Right lobe of liver (tissue), 6 donors: ENCODE measurements at regions not wholly inside any gene's neighbourhood (a gene's known extent, or its start where the extent isn't known, plus 50 kb on each side); places are given as distances from the start of the nearest gene placed in this dataset.

Source experiments
- ATAC-seq, 4 donors: fragments of 200-7000 bp; cut with Tn5 transposase; one replicate each; pipeline ENCODE4 v1.9.1; 2020; ENCODE audit warnings: mild to moderate bottlenecking in 4 of 4, moderate library complexity in 4 of 4
- DNase-seq, 3 donors: peaks; one replicate each; pipeline ENCODE4 v3.0.0-alpha.2; 2020
- H3K27ac ChIP-seq, 3 donors: fragments of 200-600 bp; one replicate each; pipeline ENCODE4 v1.8.0; 2022
- H3K27me3 ChIP-seq, 2 donors: fragments of 200-600 bp; one replicate each; pipeline ENCODE4 v1.8.0; 2022
- H3K36me3 ChIP-seq, 4 donors: fragments of 200-600 bp; sonication (generic) in 1 of 4; one replicate each; pipeline versions ENCODE4 v1.5.1 to v1.8.0; 2017 to 2022; ENCODE audit warnings: control low read depth in 1 of 4
- H3K4me1 ChIP-seq, 4 donors: fragments of 200-600 bp; sonication (generic) in 1 of 4; one replicate each; pipeline versions ENCODE4 v1.5.1 to v1.8.0; 2017 to 2022; ENCODE audit warnings: control low read depth in 1 of 4
- H3K4me3 ChIP-seq, 3 donors: fragments of 200-600 bp; one replicate each; pipeline ENCODE4 v1.8.0; 2022
- H3K9me3 ChIP-seq, 4 donors: fragments of 200-600 bp; sonication (generic) in 1 of 4; one replicate each; pipeline versions ENCODE4 v1.5.1 to v1.8.0; 2017 to 2022; ENCODE audit warnings: control low read depth in 1 of 4
- CTCF ChIP-seq, 4 donors: fragments of 200-600 bp in 3 of 4; fragments of 450-650 bp in 1 of 4; IDR thresholded peaks; one replicate each; pipeline versions ENCODE4 v1.5.1 to v1.8.0; 2016 to 2022; ENCODE audit warnings: antibody characterized with exemption in 4 of 4, mild to moderate bottlenecking in 2 of 4
- POLR2A ChIP-seq: fragments of 450-650 bp; IDR thresholded peaks from one replicate; pipeline ENCODE4 v1.6.1; 2017; ENCODE audit warnings: antibody characterized with exemption, mild to moderate bottlenecking
- WGBS: methylation state at CpG from one replicate; pipeline ENCODE4 v1.1.6; 2018; ENCODE audit warnings: low coverage, low lambda C conversion rate; ENCODE audit not compliant: insufficient coverage; ENCODE audit errors: missing lambda C conversion rate; 5-methylcytosine and 5-hydroxymethylcytosine counted together
- intact Hi-C, 2 donors: fragments of 100-400 bp; cut with DNase I; formaldehyde crosslinking; loops; one replicate each; pipeline versions ENCODE4 v1.11.2 to v1.14.1; 2022
- donor health status: DM: no; HTN: yes; CAD: no.
- donor health status: DM: no; HTN: no; CAD: no.
- donor health status: DM: no; HTN: no; CAD: no.
- donor health status: DM: no; HTN: yes; CAD: no.
- donor health status: DM: no; HTN: yes; CAD: no.

GRCh38 chr15:95470997-95471689 is 859.4 kb upstream of the NR2F2 start:
- no peaks in the 10 kb centered on the region for H3K4me1 ChIP-seq
- TF ChIP-seq POLR2A: no peak
- no peak for TF ChIP-seq CTCF (IDR thresholded peaks at IDR 0.05)
- peak; percentile 36 to 74 (median 54) for ATAC-seq
- H3K27ac ChIP-seq: peak overlapping the region in 2 of 3 donors; percentile 21 to 37
- no peaks in the 10 kb centered on the region for H3K36me3 ChIP-seq
- no peak for DNase-seq
- H3K4me3 ChIP-seq: no peak overlapping the region
- intact Hi-C loops: no loop called here
- no peaks in the 10 kb centered on the region for H3K27me3 ChIP-seq
- WGBS: 38% methylated on average over 4 of the region's 4 CpGs
- no peaks in the 10 kb centered on the region for H3K9me3 ChIP-seq

- ATAC-seq: no peak
Measured at GRCh38 chr15:95471690-95472086, 858.8 kb upstream of the NR2F2 start.

GRCh38 chr15:95475067-95475466 is 855.4 kb upstream of the NR2F2 start:
- DNase-seq: no peak
- H3K27me3 ChIP-seq: no peaks in the 10 kb centered on the region
- H3K9me3 ChIP-seq: no peaks in the 10 kb centered on the region
- H3K4me3 ChIP-seq: no peak overlapping the region
- H3K36me3 ChIP-seq: no peaks in the 10 kb centered on the region
- 72% methylated on average over 5 of the region's 5 CpGs for WGBS
- ATAC-seq: no peak
- no peaks in the 10 kb centered on the region for H3K4me1 ChIP-seq
- H3K27ac ChIP-seq: no peak overlapping the region
- TF ChIP-seq POLR2A: no peak
- no peak for TF ChIP-seq CTCF (IDR thresholded peaks at IDR 0.05)
- intact Hi-C loops: no loop called here

More at GRCh38 chr15:95471690-95472086, 858.8 kb upstream of the NR2F2 start:
- H3K27me3 ChIP-seq: no peaks in the 10 kb centered on the region
- intact Hi-C loops: no loop called here
- no peaks in the 10 kb centered on the region for H3K9me3 ChIP-seq
- TF ChIP-seq POLR2A: no peak
- TF ChIP-seq CTCF (IDR thresholded peaks at IDR 0.05): no peak
- no peaks in the 10 kb centered on the region for H3K4me1 ChIP-seq
- peak overlapping the region in 2 of 3 donors; percentile 14 to 37 for H3K27ac ChIP-seq
- H3K4me3 ChIP-seq: no peak overlapping the region
- 50% methylated on average over 4 of the region's 5 CpGs for WGBS
- DNase-seq: no peak
- H3K36me3 ChIP-seq: no peaks in the 10 kb centered on the region

- no peaks in the 10 kb centered on the region for H3K36me3 ChIP-seq
- H3K27me3 ChIP-seq: no peaks in the 10 kb centered on the region
- no peak overlapping the region for H3K27ac ChIP-seq
- H3K4me3 ChIP-seq: no peak overlapping the region
- 79% methylated on average over 3 of the region's 3 CpGs for WGBS
- no peak for TF ChIP-seq CTCF (IDR thresholded peaks at IDR 0.05)
- no peak for TF ChIP-seq POLR2A
- intact Hi-C loops: no loop called here
- no peaks in the 10 kb centered on the region for H3K4me1 ChIP-seq
- H3K9me3 ChIP-seq: no peaks in the 10 kb centered on the region
- ATAC-seq: no peak
- no peak for DNase-seq
Measured at GRCh38 chr15:95479308-95479707, 851.2 kb upstream of the NR2F2 start.

GRCh38 chr15:95485367-95485766 is 845.1 kb upstream of the NR2F2 start:
- no peak overlapping the region for H3K4me3 ChIP-seq
- no peak for ATAC-seq
- intact Hi-C loops: no loop called here
- no peaks in the 10 kb centered on the region for H3K27me3 ChIP-seq
- DNase-seq: no peak
- no peaks in the 10 kb centered on the region for H3K36me3 ChIP-seq
- H3K27ac ChIP-seq: no peak overlapping the region
- no peaks in the 10 kb centered on the region for H3K4me1 ChIP-seq
- TF ChIP-seq POLR2A (no peak), CTCF (IDR thresholded peaks at IDR 0.05) (no peak)
- H3K9me3 ChIP-seq: no peaks in the 10 kb centered on the region
